Large intestine (tissue), 3 donors: ENCODE measurements at regions not wholly inside any gene's neighbourhood (a gene's known extent, or its start where the extent isn't known, plus 50 kb on each side); places are given as distances from the start of the nearest gene placed in this dataset.

ENCODE experiments used
- DNase-seq, 2 donors: peaks; one replicate each; pipeline versions ENCODE4 v3.0.0 to v3.0.0-alpha.2; 2013
- H3K27ac ChIP-seq: one replicate; pipeline ENCODE4 v1.5.1; 2013; ENCODE audit warnings: low read length
- H3K27me3 ChIP-seq: 2 replicates; pipeline ENCODE4 v1.6.1; 2013; ENCODE audit warnings: low read length; ENCODE audit not compliant: control insufficient read depth, insufficient read depth
- H3K36me3 ChIP-seq: 2 replicates; pipeline ENCODE4 v1.6.1; 2013; ENCODE audit warnings: low read length; ENCODE audit not compliant: control insufficient read depth, insufficient read depth
- H3K4me1 ChIP-seq: one replicate; pipeline ENCODE4 v1.6.1; 2013; ENCODE audit warnings: low read length; ENCODE audit not compliant: control insufficient read depth, insufficient read depth
- H3K4me3 ChIP-seq: one replicate; pipeline ENCODE4 v1.5.1; 2013; ENCODE audit warnings: low read length
- H3K9me3 ChIP-seq: one replicate; pipeline ENCODE4 v1.6.1; 2013; ENCODE audit warnings: mild to moderate bottlenecking, low read depth, low read length, moderate library complexity; ENCODE audit not compliant: control insufficient read depth
- WGBS: methylation state at CpG from one replicate; pipeline ENCODE4 v1.1.5; 2013; ENCODE audit warnings: low lambda C conversion rate; ENCODE audit not compliant: insufficient coverage; 5-methylcytosine and 5-hydroxymethylcytosine counted together

DNA sequence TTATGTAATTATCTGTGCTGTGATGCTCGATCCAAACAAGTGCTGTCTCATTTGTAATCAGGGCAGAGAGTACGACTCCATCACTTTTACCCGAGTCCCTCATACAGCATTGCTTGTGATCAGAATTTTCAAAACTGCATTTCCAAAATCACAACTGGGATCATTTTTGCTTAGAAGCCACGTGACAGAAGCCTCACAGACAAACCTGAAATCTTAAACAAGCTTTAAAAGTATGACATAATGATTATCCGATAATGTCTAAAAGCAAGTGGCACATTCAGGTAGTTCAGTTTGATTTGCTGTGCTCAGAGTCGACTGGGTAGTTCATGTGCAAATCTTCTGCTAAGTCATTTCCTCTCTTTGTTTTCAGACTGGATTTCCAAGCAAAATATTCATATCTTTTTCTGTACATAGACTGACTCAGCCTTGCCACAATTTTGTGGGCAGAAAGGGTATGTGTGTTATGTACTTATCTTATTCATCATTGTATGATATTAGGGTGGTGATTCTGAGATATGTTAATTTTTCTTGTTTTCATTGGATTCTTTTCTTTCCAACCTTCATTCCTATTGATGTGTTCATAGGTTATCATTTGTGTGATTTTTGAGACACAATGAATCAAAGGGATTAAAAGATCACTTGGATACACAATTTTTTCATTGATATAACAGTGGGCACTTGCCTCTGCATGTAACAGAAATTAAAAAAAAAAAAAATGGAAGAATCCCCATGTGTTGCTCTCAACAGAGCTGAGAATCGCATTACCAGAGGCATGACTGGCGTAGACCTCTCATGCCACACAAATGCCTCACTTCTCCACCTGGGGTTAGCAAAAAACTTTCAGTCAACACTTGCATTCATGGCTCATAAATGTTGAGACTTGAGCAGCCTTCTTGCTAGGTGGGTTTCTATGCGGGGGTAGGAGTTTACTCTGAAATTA is 355.7 kb downstream of the LTN1 start:
- no peak for DNase-seq
- Histone ChIP-seq H3K4me1 (no peaks in the 10 kb centered on the region), H3K4me3 (no peak overlapping the region), H3K36me3 (no peaks in the 10 kb centered on the region), H3K9me3 (no peaks in the 10 kb centered on the region), H3K27ac (no peak overlapping the region), H3K27me3 (no peaks in the 10 kb centered on the region)
- WGBS = 90% methylated on average over 2 of the region's 9 CpGs

DNA sequence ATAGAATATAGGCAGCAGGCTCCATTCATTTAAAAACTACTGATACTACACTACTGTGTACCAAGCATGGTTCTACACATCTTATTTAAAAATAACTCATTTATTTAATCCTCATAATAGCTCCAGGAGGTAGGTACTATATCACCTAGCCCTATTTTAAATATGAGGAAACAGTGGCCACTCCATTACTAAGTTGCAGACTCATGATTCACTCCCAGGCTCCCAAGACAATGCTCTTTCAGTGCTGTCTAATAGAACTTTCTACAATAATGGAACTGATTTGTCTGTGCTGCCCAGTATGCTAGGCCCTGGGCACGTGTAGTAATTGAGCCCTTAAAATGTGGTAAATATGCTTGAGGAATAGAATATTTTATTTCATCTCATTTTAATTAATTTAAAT is 357.1 kb downstream of the LTN1 start:
- no peaks in the 10 kb centered on the region for H3K27me3 ChIP-seq
- DNase-seq = no peak
- H3K4me1 ChIP-seq = no peaks in the 10 kb centered on the region
- no CpG with 5 or more reads among the region's 1 CpG for WGBS
- H3K4me3 ChIP-seq = no peak overlapping the region
- no peaks in the 10 kb centered on the region for H3K36me3 ChIP-seq
- no peak overlapping the region for H3K27ac ChIP-seq
- H3K9me3 ChIP-seq = no peaks in the 10 kb centered on the region

DNA sequence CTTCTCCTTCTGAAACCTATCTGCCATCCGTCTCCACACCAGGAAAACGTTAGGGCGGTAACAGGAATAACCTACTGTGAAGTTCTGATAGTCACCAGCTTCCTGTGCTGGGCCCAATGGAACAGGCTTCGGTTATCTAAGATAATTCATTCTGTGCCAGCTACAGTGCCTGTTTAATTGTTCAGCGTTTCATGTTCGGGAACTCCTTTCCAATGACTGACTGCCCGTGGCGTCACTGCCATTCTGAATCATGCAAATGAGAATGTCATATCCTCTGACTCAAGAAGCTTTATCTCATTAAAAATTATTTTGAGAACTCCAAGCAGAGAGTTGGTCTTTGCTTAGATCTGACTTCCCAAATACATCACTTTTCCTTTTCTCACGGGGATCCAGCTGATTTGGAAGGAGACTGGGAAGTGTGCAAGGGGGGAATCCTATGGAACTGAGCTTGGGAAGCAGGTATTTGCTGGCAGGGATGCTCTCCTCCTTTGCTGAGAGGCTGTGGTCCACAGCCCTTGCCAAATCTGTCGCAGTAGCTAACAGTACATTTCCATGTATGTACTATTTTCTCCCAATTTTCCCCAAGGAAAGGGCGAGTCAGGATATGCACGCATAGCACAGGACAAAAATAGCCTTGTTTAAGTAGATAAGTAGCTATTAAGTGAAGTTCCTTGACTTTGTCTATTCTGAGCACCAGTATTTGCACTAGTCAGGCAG is 358.7 kb downstream of the LTN1 start:
- Histone ChIP-seq H3K4me3 (no peak overlapping the region), H3K9me3 (no peaks in the 10 kb centered on the region), H3K27me3 (no peaks in the 10 kb centered on the region), H3K27ac (no peak overlapping the region), H3K36me3 (no peaks in the 10 kb centered on the region), H3K4me1 (no peaks in the 10 kb centered on the region)
- no peak for DNase-seq
- 60% methylated on average over 1 of the region's 12 CpGs for WGBS

DNA sequence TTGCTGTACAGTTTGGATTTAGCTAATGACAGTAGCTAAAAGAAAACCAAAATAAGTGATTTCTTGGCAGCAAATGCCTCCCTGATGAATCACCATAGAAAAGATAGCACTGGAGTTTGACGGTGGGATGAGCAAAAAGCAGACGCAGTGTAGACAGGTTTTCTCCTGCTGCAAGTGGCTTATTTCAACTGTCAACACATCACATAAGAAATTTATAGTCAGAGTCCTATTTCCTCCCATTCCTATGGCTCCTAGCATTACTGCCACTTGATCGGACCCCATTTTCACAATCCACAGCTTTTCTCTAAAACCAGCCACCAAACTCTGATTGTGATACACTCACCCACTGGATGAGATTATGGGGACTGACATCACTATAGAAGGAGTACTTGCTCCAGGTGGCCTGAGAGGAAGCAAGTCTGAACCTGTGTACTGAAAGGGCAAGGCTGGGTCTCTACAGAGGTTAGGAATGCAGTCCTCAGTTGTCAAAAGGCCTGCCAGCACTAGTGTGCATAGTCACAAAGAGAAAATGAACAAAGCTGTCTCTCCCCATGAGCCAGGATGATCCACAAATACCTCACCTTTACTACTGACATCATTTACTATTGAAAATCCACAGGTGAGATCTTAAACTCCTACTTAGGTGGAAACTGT is 359.8 kb downstream of the LTN1 start:
- Histone ChIP-seq H3K27me3 (no peaks in the 10 kb centered on the region), H3K4me1 (no peaks in the 10 kb centered on the region), H3K36me3 (no peaks in the 10 kb centered on the region), H3K4me3 (no peak overlapping the region), H3K27ac (no peak overlapping the region), H3K9me3 (no peaks in the 10 kb centered on the region)
- WGBS = no CpG with 5 or more reads among the region's 3 CpGs
- DNase-seq = no peak

DNA sequence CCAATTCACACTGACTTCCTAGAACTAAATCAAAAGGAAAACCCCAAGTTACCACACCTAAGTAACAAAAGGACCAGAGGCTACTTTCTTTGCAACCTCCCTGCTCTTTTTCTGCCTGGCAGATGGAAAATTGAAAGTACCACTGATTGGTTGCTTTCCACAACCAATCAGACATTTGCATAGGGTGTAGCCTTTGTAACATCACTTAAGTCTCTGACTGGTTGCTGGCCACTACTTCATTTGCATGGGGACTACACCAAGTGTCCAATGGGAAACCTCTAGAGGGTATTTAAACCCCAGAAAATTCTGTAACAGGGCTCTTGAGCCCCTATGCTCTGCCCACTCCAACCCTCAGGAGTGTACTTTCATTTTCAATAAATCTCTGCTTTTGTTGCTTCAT is 365.0 kb downstream of the LTN1 start:
- no peaks in the 10 kb centered on the region for H3K36me3 ChIP-seq
- no peak overlapping the region for H3K4me3 ChIP-seq
- H3K9me3 ChIP-seq = no peaks in the 10 kb centered on the region
- H3K27me3 ChIP-seq = no peaks in the 10 kb centered on the region
- no peak for DNase-seq
- no peak overlapping the region for H3K27ac ChIP-seq
- H3K4me1 ChIP-seq = no peaks in the 10 kb centered on the region

DNA sequence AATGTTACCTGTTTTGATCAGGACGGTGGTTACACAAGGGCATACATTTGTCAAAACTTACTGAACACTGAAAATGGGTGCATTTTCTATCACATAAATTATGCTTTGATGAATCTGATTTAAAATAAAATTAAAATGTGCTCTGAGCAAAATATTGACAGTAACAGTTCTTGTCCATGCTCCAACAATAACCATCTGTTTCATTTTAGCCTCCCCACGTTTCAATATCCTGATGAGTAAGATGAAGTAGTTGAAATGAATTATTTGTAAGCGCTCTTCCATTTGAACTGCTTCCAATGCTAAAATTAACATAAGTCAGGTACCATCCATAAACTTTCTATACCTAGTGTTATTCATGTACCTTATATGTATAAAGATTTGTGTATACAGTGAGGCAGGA is 365.4 kb downstream of the LTN1 start:
- no peak for DNase-seq
- no CpG with 5 or more reads among the region's 3 CpGs for WGBS
- no peaks in the 10 kb centered on the region for H3K9me3 ChIP-seq
- H3K36me3 ChIP-seq = no peaks in the 10 kb centered on the region
- no peaks in the 10 kb centered on the region for H3K27me3 ChIP-seq
- H3K4me3 ChIP-seq = no peak overlapping the region
- H3K4me1 ChIP-seq = no peaks in the 10 kb centered on the region
- no peak overlapping the region for H3K27ac ChIP-seq

DNA sequence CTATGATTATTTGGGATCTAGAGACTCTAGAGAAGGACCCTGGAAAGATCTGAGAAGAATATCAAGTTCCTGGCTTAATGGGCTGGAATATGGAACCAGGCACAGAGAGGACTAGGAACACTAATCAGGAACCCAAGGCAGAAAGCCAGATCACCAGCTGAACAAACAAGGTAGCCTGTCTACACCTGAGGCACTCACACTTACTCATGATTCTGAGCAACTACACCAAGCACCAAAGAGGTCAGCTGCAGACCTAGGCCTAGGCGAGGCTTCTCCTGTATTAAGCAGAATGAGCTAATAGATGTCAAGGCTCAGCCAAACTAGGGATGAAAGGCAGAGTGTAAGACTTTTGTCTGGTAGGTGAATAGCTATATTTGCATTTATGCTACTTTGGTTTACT is 368.1 kb downstream of the LTN1 start:
- Histone ChIP-seq H3K27me3 (no peaks in the 10 kb centered on the region), H3K36me3 (no peaks in the 10 kb centered on the region), H3K4me3 (no peak overlapping the region), H3K4me1 (no peaks in the 10 kb centered on the region), H3K27ac (no peak overlapping the region), H3K9me3 (no peaks in the 10 kb centered on the region)
- WGBS = no CpG with 5 or more reads among the region's 1 CpG
- no peak for DNase-seq

DNA sequence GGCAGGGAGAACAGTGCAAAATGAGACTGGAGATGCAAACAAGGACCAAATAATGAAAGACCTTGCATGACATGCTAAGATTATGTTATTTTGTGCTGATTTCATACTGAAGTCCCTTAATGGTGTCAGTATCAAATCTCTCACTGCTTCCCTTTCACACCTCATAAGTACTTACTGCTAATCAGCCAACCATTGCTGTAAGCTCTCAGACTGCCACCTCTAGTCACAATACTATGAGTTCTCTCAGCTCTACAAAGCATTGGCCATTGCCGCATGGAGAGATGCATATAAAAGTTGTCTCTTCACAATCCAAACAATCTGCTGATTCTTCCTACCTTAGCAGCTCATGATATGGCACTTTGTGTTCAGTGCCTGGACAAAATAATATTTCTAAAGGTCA is 375.4 kb downstream of the LTN1 start:
- no peaks in the 10 kb centered on the region for H3K9me3 ChIP-seq
- H3K4me3 ChIP-seq = no peak overlapping the region
- no peaks in the 10 kb centered on the region for H3K36me3 ChIP-seq
- no peaks in the 10 kb centered on the region for H3K4me1 ChIP-seq
- WGBS = no CpG with 5 or more reads among the region's 1 CpG
- DNase-seq = no peak
- H3K27ac ChIP-seq = no peak overlapping the region
- H3K27me3 ChIP-seq = no peaks in the 10 kb centered on the region

DNA sequence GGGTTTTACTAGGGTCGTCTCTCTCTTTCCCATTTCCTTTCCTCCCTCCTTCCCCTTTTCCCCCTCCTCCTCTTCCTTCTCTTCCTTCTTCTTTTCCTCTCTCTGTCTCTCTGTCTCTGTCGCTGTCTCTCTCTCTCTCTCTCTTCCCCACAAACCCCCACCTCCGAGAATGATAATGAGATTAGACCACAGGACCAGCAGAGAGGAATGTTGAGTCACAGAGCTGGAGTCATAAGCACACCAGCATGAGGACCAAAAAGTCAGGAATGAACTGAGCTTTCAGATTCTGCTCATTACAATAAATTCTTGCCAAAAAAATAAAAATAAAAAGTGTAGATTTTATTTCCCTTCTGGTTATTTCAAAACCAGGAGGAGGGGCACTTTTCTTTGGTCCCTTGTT is 377.4 kb downstream of the LTN1 start:
- no peaks in the 10 kb centered on the region for H3K4me1 ChIP-seq
- H3K4me3 ChIP-seq = no peak overlapping the region
- no peaks in the 10 kb centered on the region for H3K9me3 ChIP-seq
- DNase-seq = no peak
- no peaks in the 10 kb centered on the region for H3K27me3 ChIP-seq
- no peaks in the 10 kb centered on the region for H3K36me3 ChIP-seq
- WGBS = 100% methylated on average over 1 of the region's 3 CpGs
- no peak overlapping the region for H3K27ac ChIP-seq

DNA sequence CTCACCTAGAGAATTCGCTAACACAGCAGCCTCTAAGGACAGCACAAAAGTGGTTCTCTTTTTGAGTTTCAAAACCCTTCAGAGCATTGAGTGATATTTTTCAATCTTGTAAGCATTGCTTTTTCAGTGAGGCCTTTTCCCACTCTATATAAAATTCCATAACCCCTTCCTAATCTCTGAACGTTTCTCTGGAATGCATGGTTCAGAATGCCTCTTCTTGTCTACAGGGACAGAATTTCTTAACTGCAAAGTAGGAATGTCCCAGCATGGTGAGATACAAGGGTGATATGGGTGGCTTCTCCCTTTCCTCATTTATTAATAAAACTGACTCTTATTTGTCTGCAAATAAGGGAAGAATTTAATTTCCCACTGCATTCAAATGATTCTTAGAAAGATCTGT is 377.9 kb downstream of the LTN1 start:
- no CpG with 5 or more reads among the region's 2 CpGs for WGBS

More for the DNA sequence above, 377.9 kb downstream of the LTN1 start:
- no peak overlapping the region for H3K27ac ChIP-seq
- H3K4me1 ChIP-seq = no peaks in the 10 kb centered on the region
- no peaks in the 10 kb centered on the region for H3K36me3 ChIP-seq
- H3K9me3 ChIP-seq = no peaks in the 10 kb centered on the region
- no peak for DNase-seq
- no peak overlapping the region for H3K4me3 ChIP-seq
- no peaks in the 10 kb centered on the region for H3K27me3 ChIP-seq
